ENCODE measurements at regions not wholly inside any gene's neighbourhood (a gene's known extent, or its start where the extent isn't known, plus 50 kb on each side); places are given as distances from the start of the nearest gene placed in this dataset.

- DNase-seq = no peak
Observed at GRCh38 chr12:90102957-90103652, 394.5 kb upstream of the ATP2B1 start.

- no peak for DNase-seq
Observed at GRCh38 chr12:90100579-90100978, 391.9 kb upstream of the ATP2B1 start.

GRCh38 chr12:90099288-90099687, 390.6 kb upstream of the ATP2B1 start:
- DNase-seq = no peak

GRCh38 chr12:90098132-90098779, 389.6 kb upstream of the ATP2B1 start:
- DNase-seq = no peak

GRCh38 chr12:90091809-90092208, 383.2 kb upstream of the ATP2B1 start:
- DNase-seq = no peak

GRCh38 chr12:90090929-90091651, 382.5 kb upstream of the ATP2B1 start:
- DNase-seq = no peak

GRCh38 chr12:90086281-90086680, 377.6 kb upstream of the ATP2B1 start:
- no peak for DNase-seq

GRCh38 chr12:90085494-90086274, 377.0 kb upstream of the ATP2B1 start:
- DNase-seq = no peak

GRCh38 chr12:90084018-90084417, 375.4 kb upstream of the ATP2B1 start:
- no peak for DNase-seq

GRCh38 chr12:90080616-90081015, 372.0 kb upstream of the ATP2B1 start:
- no peak for DNase-seq

GRCh38 chr12:90079529-90080210, 371.0 kb upstream of the ATP2B1 start:
- DNase-seq = no peak

- DNase-seq = no peak
Observed at GRCh38 chr12:90078344-90078743, 369.7 kb upstream of the ATP2B1 start.

GRCh38 chr12:90077756-90078155, 369.1 kb upstream of the ATP2B1 start:
- no peak for DNase-seq

- no peak for DNase-seq
Observed at GRCh38 chr12:90076851-90077319, 368.2 kb upstream of the ATP2B1 start.

GRCh38 chr12:90075685-90076084, 367.0 kb upstream of the ATP2B1 start:
- DNase-seq = no peak

GRCh38 chr12:90074086-90074485, 365.4 kb upstream of the ATP2B1 start:
- DNase-seq = no peak

GRCh38 chr12:90071996-90072395, 363.4 kb upstream of the ATP2B1 start:
- no peak for DNase-seq

- DNase-seq = no peak
Observed at GRCh38 chr12:90069711-90070110, 361.1 kb upstream of the ATP2B1 start.

- DNase-seq = no peak
Observed at GRCh38 chr12:90067791-90068190, 359.2 kb upstream of the ATP2B1 start.

- no peak for DNase-seq
Observed at GRCh38 chr12:90064852-90065801, 356.5 kb upstream of the ATP2B1 start.

GRCh38 chr12:90062799-90063198, 354.2 kb upstream of the ATP2B1 start:
- DNase-seq = no peak

All from activated T-cell treated with anti-CD3 and anti-CD28 coated beads, Interleukin-2, amount 50 U/mL, for 1 hour (primary cell).